H9 (cell line): ENCODE measurements at regions not wholly inside any gene's neighbourhood (a gene's known extent, or its start where the extent isn't known, plus 50 kb on each side); places are given as distances from the start of the nearest gene placed in this dataset.

ENCODE experiments used
- DNase-seq: peaks from one replicate; pipeline ENCODE4 v3.0.0-alpha.2; 2017
- H2AFZ ChIP-seq: one replicate; pipeline ENCODE4 v1.6.1; 2013; ENCODE audit warnings: mild to moderate bottlenecking, low read length, control low read depth, moderate library complexity
- H2AK5ac ChIP-seq: 2 replicates; pipeline ENCODE4 v1.6.1; 2013; ENCODE audit warnings: low read length, control low read depth, mixed read lengths; ENCODE audit not compliant: insufficient read length
- H2BK120ac ChIP-seq: one replicate; pipeline ENCODE4 v1.6.1; 2013; ENCODE audit warnings: low read depth, mild to moderate bottlenecking, low read length, control low read depth, inconsistent platforms; ENCODE audit not compliant: poor library complexity, severe bottlenecking
- H2BK12ac ChIP-seq: 2 replicates; pipeline ENCODE4 v1.6.1; 2013; ENCODE audit warnings: low read length, control low read depth, mixed read lengths, low read depth; ENCODE audit not compliant: insufficient read length
- H2BK15ac ChIP-seq: 2 replicates; pipeline ENCODE4 v1.6.1; 2013; ENCODE audit warnings: low read depth, low read length, control low read depth
- H2BK20ac ChIP-seq: one replicate; pipeline ENCODE4 v1.6.1; 2013; ENCODE audit warnings: low read depth, mild to moderate bottlenecking, low read length, control low read depth, inconsistent platforms; ENCODE audit not compliant: poor library complexity, severe bottlenecking
- H2BK5ac ChIP-seq: 2 replicates; pipeline ENCODE4 v1.6.1; 2013; ENCODE audit warnings: low read length, control low read depth, mixed read lengths; ENCODE audit not compliant: insufficient read length
- H3K14ac ChIP-seq: 2 replicates; pipeline ENCODE4 v1.6.1; 2013; ENCODE audit warnings: low read length, control low read depth; ENCODE audit not compliant: insufficient read depth
- H3K18ac ChIP-seq: 2 replicates; pipeline ENCODE4 v1.6.1; 2013; ENCODE audit warnings: low read depth, mild to moderate bottlenecking, mixed read lengths, low read length, control low read depth; ENCODE audit not compliant: insufficient read length
- H3K23ac ChIP-seq: 2 replicates; pipeline ENCODE4 v1.6.1; 2013; ENCODE audit warnings: low read length, control low read depth, mixed read lengths, low read depth; ENCODE audit not compliant: insufficient read length
- H3K23me2 ChIP-seq: 2 replicates; pipeline ENCODE4 v1.6.1; 2013; ENCODE audit warnings: low read depth, mild to moderate bottlenecking, mixed read lengths, low read length, control low read depth; ENCODE audit not compliant: insufficient read length, poor library complexity, severe bottlenecking
- H3K27ac ChIP-seq: 2 replicates; pipeline ENCODE4 v1.5.1; 2013; ENCODE audit warnings: low read length, control low read depth, mixed read lengths, low read depth; ENCODE audit not compliant: insufficient read length
- H3K27me3 ChIP-seq: 2 replicates; pipeline ENCODE4 v1.6.1; 2013; ENCODE audit warnings: low read length, control low read depth, inconsistent platforms; ENCODE audit not compliant: insufficient read depth
- H3K4ac ChIP-seq: 2 replicates; pipeline ENCODE4 v1.6.1; 2013; ENCODE audit warnings: low read depth, mild to moderate bottlenecking, control low read depth, inconsistent platforms, low read length, moderate library complexity
- H3K4me1 ChIP-seq: 2 replicates; pipeline ENCODE4 v1.6.1; 2013; ENCODE audit warnings: low read length, control low read depth, inconsistent platforms; ENCODE audit not compliant: insufficient read depth
- H3K4me2 ChIP-seq: 2 replicates; pipeline ENCODE4 v1.6.1; 2013; ENCODE audit warnings: low read length, control low read depth, mixed read lengths; ENCODE audit not compliant: insufficient read length, insufficient read depth
- H3K56ac ChIP-seq: 2 replicates; pipeline ENCODE4 v1.6.1; 2013; ENCODE audit warnings: low read depth, mild to moderate bottlenecking, mixed read lengths, low read length, control low read depth; ENCODE audit not compliant: insufficient read length
- H3K79me1 ChIP-seq: 2 replicates; pipeline ENCODE4 v1.6.1; 2013; ENCODE audit warnings: low read depth, mild to moderate bottlenecking, moderate library complexity, low read length, control low read depth, inconsistent platforms; ENCODE audit not compliant: insufficient read depth, poor library complexity, severe bottlenecking
- H3K79me2 ChIP-seq: 2 replicates; pipeline ENCODE4 v1.6.1; 2013; ENCODE audit warnings: low read length, control low read depth, inconsistent platforms; ENCODE audit not compliant: insufficient read depth
- H3K9ac ChIP-seq: 2 replicates; pipeline ENCODE4 v1.6.1; 2013; ENCODE audit warnings: low read length, control low read depth, mixed read lengths; ENCODE audit not compliant: insufficient read length; ENCODE audit errors: extremely low read depth
- H3K9me3 ChIP-seq: one replicate; pipeline ENCODE4 v1.6.1; 2013; ENCODE audit warnings: low read depth, low read length, inconsistent platforms; ENCODE audit not compliant: control insufficient read depth
- H3T11ph ChIP-seq: one replicate; pipeline ENCODE4 v1.6.1; 2013; ENCODE audit warnings: mild to moderate bottlenecking, low read length, control low read depth, inconsistent platforms
- H4K20me1 ChIP-seq: one replicate; pipeline ENCODE4 v1.6.1; 2013; ENCODE audit not compliant: control insufficient read depth, insufficient read length, insufficient read depth
- H4K5ac ChIP-seq: 2 replicates; pipeline ENCODE4 v1.6.1; 2013; ENCODE audit warnings: low read depth, mild to moderate bottlenecking, mixed read lengths, low read length, control low read depth; ENCODE audit not compliant: insufficient read length
- H4K8ac ChIP-seq: replicated peaks from 2 replicates; pipeline ENCODE4 v1.6.1; 2013; ENCODE audit warnings: low read length, control low read depth, mixed read lengths, low read depth; ENCODE audit not compliant: insufficient read length
- H4K91ac ChIP-seq: 2 replicates; pipeline ENCODE4 v1.6.1; 2013; ENCODE audit warnings: low read depth, mild to moderate bottlenecking, moderate library complexity, mixed read lengths, low read length, control low read depth; ENCODE audit not compliant: insufficient read length
- H3K27ac Mint-ChIP-seq, 3 experiments: 2 replicates in 2 of 3; 3 replicates in 1 of 3; pipeline ENCODE4 v1.8.0; 2020 to 2021; ENCODE audit warnings: mixed read lengths in 3 of 3, mild to moderate bottlenecking in 1 of 3, moderate library complexity in 1 of 3
- H3K27me3 Mint-ChIP-seq: 2 replicates; pipeline ENCODE4 v1.8.0; 2021; ENCODE audit warnings: low read depth, mild to moderate bottlenecking, moderate library complexity, mixed read lengths
- H3K36me3 Mint-ChIP-seq, 3 experiments: 2 replicates in 2 of 3; 3 replicates in 1 of 3; pipeline ENCODE4 v1.8.0; 2020 to 2021; ENCODE audit warnings: low read depth in 3 of 3, mixed read lengths in 3 of 3; ENCODE audit not compliant: insufficient read depth in 1 of 3
- H3K4me1 Mint-ChIP-seq, 2 experiments: 2 replicates each; pipeline ENCODE4 v1.8.0; 2020; ENCODE audit warnings: mixed read lengths in 2 of 2
- H3K4me3 Mint-ChIP-seq, 2 experiments: 2 replicates in 1 of 2; 3 replicates in 1 of 2; pipeline ENCODE4 v1.8.0; 2020 to 2021; ENCODE audit warnings: mild to moderate bottlenecking in 2 of 2, mixed read lengths in 2 of 2, moderate library complexity in 1 of 2
- H3K9me3 Mint-ChIP-seq, 2 experiments: 2 replicates in 1 of 2; 3 replicates in 1 of 2; pipeline ENCODE4 v1.8.0; 2020; ENCODE audit warnings: mild to moderate bottlenecking in 2 of 2, mixed read lengths in 2 of 2, moderate library complexity in 1 of 2
- TF ChIP-seq, protein P1 (sequence below): fragments of 200-600 bp; sonication (generic); conservative IDR thresholded peaks from 3 replicates; pipeline ENCODE4 v1.8.0; 2021; ENCODE audit warnings: antibody characterized with exemption, mild to moderate bottlenecking

DNA sequence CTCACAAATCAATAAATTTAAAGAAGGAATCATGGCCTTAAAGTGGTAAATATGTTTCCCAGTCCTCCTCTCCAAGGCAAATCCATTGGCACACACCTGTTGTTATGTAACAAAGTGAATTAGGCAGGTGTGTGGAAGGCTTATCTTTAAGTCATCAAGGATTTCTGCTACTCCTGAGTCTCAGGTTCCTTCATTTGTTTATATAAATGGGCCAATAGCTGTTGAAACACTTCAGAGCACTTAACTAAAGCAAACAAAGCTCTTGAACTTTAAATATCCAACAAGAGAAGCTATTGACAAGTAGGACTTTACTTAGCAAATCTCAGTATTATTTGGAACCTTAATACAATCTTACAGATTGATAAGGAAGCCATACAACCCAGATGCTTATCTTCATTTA lies 99.3 kb upstream of the ESRRG start:
- no peak overlapping the region for H4K5ac ChIP-seq
- Mint-ChIP-seq H3K4me1 (peaks cover 37 to 40% of the 10 kb centered on the region in 2 experiments), H3K27ac (no peak overlapping the region), H3K9me3 (no peaks in the 10 kb centered on the region), H3K36me3 (no peaks in the 10 kb centered on the region), H3K4me3 (no peak overlapping the region), H3K27me3 (no peaks in the 10 kb centered on the region)
- no peak overlapping the region for H2BK20ac ChIP-seq
- H3K4me1 ChIP-seq: peaks cover 5% of the 10 kb centered on the region; the same call in 1 of the 2 replicates
- H3K56ac ChIP-seq: no peak overlapping the region
- no peak overlapping the region for H4K8ac ChIP-seq
- TF ChIP-seq, protein P1, sequence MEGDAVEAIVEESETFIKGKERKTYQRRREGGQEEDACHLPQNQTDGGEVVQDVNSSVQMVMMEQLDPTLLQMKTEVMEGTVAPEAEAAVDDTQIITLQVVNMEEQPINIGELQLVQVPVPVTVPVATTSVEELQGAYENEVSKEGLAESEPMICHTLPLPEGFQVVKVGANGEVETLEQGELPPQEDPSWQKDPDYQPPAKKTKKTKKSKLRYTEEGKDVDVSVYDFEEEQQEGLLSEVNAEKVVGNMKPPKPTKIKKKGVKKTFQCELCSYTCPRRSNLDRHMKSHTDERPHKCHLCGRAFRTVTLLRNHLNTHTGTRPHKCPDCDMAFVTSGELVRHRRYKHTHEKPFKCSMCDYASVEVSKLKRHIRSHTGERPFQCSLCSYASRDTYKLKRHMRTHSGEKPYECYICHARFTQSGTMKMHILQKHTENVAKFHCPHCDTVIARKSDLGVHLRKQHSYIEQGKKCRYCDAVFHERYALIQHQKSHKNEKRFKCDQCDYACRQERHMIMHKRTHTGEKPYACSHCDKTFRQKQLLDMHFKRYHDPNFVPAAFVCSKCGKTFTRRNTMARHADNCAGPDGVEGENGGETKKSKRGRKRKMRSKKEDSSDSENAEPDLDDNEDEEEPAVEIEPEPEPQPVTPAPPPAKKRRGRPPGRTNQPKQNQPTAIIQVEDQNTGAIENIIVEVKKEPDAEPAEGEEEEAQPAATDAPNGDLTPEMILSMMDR: no peak
- no peaks in the 10 kb centered on the region for H3K23me2 ChIP-seq
- no peak overlapping the region for H2AK5ac ChIP-seq
- H2BK15ac ChIP-seq: no peak overlapping the region
- H3K4ac ChIP-seq: no peak overlapping the region
- H3K9me3 ChIP-seq: no peaks in the 10 kb centered on the region
- H3K14ac ChIP-seq: no peak overlapping the region
- H3K18ac ChIP-seq: no peak overlapping the region
- DNase-seq: no peak
- H3K4me2 ChIP-seq: no peak overlapping the region
- H3T11ph ChIP-seq: no peak overlapping the region
- H2AFZ ChIP-seq: no peak overlapping the region
- no peak overlapping the region for H3K27ac ChIP-seq
- no peaks in the 10 kb centered on the region for H3K79me1 ChIP-seq
- H3K27me3 ChIP-seq: no peaks in the 10 kb centered on the region
- H2BK120ac ChIP-seq: no peak overlapping the region
- H2BK5ac ChIP-seq: no peak overlapping the region
- no peaks in the 10 kb centered on the region for H3K79me2 ChIP-seq
- no peak overlapping the region for H2BK12ac ChIP-seq
- no peak overlapping the region for H3K23ac ChIP-seq
- H4K91ac ChIP-seq: no peak overlapping the region
- H3K9ac ChIP-seq: no peak overlapping the region
- H4K20me1 ChIP-seq: no peaks in the 10 kb centered on the region
